Fibroblast of lung (primary cell): ENCODE measurements at regions not wholly inside any gene's neighbourhood (a gene's known extent, or its start where the extent isn't known, plus 50 kb on each side); places are given as distances from the start of the nearest gene placed in this dataset.

Source experiments
- EZH2 ChIP-seq: IDR thresholded peaks from 2 replicates; pipeline ENCODE4 v1.5.1; 2012; ENCODE audit warnings: low read length, control low read depth, mild to moderate bottlenecking; ENCODE audit errors: missing control alignments
- TF ChIP-seq, protein P1 (sequence below), 2 donors: IDR thresholded peaks in 1 of 2; conservative IDR thresholded peaks in 1 of 2; 1 replicate in 1 of 2; 2 replicates in 1 of 2; pipeline ENCODE4 v1.5.1; 2011 to 2012; ENCODE audit warnings: low read length in 2 of 2, control low read depth in 1 of 2, inconsistent platforms in 1 of 2, low read depth in 1 of 2, mild to moderate bottlenecking in 1 of 2

DNA sequence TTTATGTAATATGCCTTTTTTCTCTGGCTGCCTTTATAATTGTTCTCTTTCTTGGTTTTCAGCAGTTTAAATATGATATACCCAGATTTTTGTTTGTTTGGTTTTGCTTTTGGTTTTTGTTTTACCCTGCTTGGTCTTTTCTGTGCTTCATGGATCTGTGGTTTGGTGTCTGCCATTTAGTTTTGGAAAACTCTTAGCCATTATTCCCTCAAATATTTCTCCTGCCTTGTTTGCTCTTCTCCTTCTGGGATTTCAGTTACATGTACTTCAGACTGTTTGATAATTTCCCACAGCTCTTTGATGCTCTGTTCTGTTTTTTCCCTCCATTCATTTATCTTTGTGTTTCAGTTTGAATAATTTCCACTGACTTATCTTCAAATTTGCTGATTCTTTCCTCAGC, 223.1 kb upstream of the BCOR start:
- no peak for TF ChIP-seq EZH2
- TF ChIP-seq, protein P1, sequence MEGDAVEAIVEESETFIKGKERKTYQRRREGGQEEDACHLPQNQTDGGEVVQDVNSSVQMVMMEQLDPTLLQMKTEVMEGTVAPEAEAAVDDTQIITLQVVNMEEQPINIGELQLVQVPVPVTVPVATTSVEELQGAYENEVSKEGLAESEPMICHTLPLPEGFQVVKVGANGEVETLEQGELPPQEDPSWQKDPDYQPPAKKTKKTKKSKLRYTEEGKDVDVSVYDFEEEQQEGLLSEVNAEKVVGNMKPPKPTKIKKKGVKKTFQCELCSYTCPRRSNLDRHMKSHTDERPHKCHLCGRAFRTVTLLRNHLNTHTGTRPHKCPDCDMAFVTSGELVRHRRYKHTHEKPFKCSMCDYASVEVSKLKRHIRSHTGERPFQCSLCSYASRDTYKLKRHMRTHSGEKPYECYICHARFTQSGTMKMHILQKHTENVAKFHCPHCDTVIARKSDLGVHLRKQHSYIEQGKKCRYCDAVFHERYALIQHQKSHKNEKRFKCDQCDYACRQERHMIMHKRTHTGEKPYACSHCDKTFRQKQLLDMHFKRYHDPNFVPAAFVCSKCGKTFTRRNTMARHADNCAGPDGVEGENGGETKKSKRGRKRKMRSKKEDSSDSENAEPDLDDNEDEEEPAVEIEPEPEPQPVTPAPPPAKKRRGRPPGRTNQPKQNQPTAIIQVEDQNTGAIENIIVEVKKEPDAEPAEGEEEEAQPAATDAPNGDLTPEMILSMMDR (conservative IDR thresholded peaks at IDR 0.05 in 1 of 2, IDR thresholded peaks at IDR 0.05 in 1 of 2; ENCODE audit: low read depth in 1 of 2, low read length in 2 of 2) = no peak
